ENCODE measurements at regions not wholly inside any gene's neighbourhood (a gene's known extent, or its start where the extent isn't known, plus 50 kb on each side); places are given as distances from the start of the nearest gene placed in this dataset.

DNA sequence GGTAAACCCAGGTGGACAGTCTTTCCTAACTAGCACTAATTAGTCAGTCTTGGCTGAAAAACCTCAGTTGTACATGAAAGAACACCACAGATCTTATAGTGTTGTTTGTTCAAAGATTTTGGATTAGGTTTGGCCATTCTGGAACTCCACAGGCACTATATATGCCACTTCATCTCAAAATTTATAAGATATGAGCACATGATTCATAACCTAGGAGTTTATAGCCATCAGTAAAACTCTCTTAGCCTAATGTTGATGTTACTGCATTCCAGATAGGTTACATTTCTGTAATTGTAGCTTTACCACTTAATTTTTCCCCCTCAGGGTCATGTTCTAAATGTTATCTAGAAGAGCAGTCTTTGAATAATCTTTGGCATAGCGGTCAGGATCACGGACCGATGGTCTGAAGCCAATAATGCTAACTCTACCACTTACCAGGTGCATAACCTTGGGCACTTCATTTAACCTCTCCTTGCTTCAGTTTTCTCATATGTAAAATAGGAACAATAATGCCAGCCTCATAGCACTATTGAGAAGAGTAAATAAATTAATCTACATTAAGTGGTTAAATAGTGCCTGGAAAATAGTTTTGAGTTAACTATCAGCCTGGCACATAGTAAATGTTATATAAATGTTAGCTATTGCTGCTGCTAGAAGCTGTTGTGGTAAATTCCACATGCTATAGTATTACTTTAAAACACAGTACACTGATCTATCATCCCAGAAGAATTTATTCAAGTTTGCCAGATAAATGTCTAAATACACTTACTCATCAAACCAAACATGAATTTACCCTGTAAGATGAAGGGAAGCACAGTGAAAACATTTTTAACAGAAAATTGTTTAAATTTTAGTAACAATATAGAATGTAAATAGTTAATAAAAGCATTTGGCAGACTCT is 743.9 kb downstream of the NR2F1-AS1 start:
- TF ChIP-seq CTCF (IDR thresholded peaks at IDR 0.05; ENCODE audit: low read length), result no peak
- TF ChIP-seq EZH2 (IDR thresholded peaks at IDR 0.05; ENCODE audit: borderline replicate concordance, low read length), result no peak

All from OCI-LY1 (cell line).